Smooth muscle cell (in vitro differentiated cells): ENCODE measurements at regions not wholly inside any gene's neighbourhood (a gene's known extent, or its start where the extent isn't known, plus 50 kb on each side); places are given as distances from the start of the nearest gene placed in this dataset.

Experiments used
- DNase-seq: peaks from one replicate; lab custom pipeline; 2025; ENCODE audit not compliant: unreplicated experiment; lab: John Stamatoyannopoulos, UW
- H2AFZ ChIP-seq: fragments of 200-600 bp; sonication (generic); 2 replicates; pipeline ENCODE4 v1.6.0; 2016; ENCODE audit warnings: antibody characterized with exemption, low read depth, mild to moderate bottlenecking
- H3F3A ChIP-seq: fragments of 200-600 bp; sonication (generic); 2 replicates; pipeline ENCODE4 v1.6.0; 2017; ENCODE audit warnings: antibody characterized with exemption, low read depth
- H3K27ac ChIP-seq: fragments of 200-600 bp; sonication (generic); 2 replicates; pipeline ENCODE4 v1.5.1; 2016; ENCODE audit warnings: low read depth, mild to moderate bottlenecking
- H3K27me3 ChIP-seq: fragments of 200-600 bp; sonication (generic); 2 replicates; pipeline ENCODE4 v1.6.1; 2016; ENCODE audit warnings: low read depth, mild to moderate bottlenecking
- H3K36me3 ChIP-seq: fragments of 200-600 bp; sonication (generic); 2 replicates; pipeline ENCODE4 v1.5.1; 2016; ENCODE audit warnings: low read depth
- H3K4me1 ChIP-seq: fragments of 200-600 bp; sonication (generic); 2 replicates; pipeline ENCODE4 v1.5.1; 2016; ENCODE audit warnings: low read depth
- H3K4me2 ChIP-seq: fragments of 200-600 bp; sonication (generic); 2 replicates; pipeline ENCODE4 v1.6.0; 2016; ENCODE audit warnings: mild to moderate bottlenecking
- H3K4me3 ChIP-seq: fragments of 200-600 bp; sonication (generic); 2 replicates; pipeline ENCODE4 v1.5.1; 2016; ENCODE audit warnings: mild to moderate bottlenecking
- H3K79me2 ChIP-seq: fragments of 200-600 bp; sonication (generic); 2 replicates; pipeline ENCODE4 v1.6.0; 2016; ENCODE audit warnings: low read depth, mild to moderate bottlenecking
- H3K9ac ChIP-seq: fragments of 200-600 bp; sonication (generic); 2 replicates; pipeline ENCODE4 v1.6.0; 2016; ENCODE audit warnings: low read depth
- H3K9me3 ChIP-seq: fragments of 200-600 bp; sonication (generic); replicated peaks from 2 replicates; pipeline ENCODE4 v1.5.1; 2016; ENCODE audit warnings: low read depth
- H4K20me1 ChIP-seq: fragments of 200-600 bp; sonication (generic); 2 replicates; pipeline ENCODE4 v1.6.0; 2016; ENCODE audit warnings: low read depth
- WGBS: methylation state at CpG from one replicate; pipeline ENCODE4 v1.1.7; 2016; ENCODE audit warnings: low lambda C conversion rate; 5-methylcytosine and 5-hydroxymethylcytosine counted together
- TF ChIP-seq, protein P1 (sequence below): fragments of 200-600 bp; sonication (generic); IDR thresholded peaks from 2 replicates; pipeline ENCODE4 v1.5.1; 2017; ENCODE audit warnings: borderline replicate concordance, mild to moderate bottlenecking, antibody characterized with exemption; ENCODE audit not compliant: insufficient read depth, poor library complexity, severe bottlenecking

DNA sequence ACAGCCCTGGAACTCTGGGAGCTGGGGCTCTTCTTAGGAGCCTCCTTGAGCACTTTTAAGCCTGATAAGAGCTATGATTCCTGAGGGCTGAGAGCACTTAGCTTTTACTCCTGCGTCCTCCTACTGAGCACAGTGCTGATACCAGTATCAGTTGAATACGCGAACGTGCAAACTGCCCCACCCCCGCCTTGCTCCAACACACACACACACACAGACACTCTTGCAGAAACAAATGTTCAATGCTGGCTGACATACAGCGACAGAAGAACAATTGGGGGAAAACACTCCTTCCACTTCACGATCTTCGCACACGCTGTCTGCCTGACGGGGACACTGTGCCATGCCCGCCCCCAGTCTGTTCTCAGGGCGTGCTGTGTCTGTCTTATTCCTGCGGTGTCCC, 57.2 kb upstream of the DLK1 start:
- no peaks in the 10 kb centered on the region for H3K36me3 ChIP-seq
- no peaks in the 10 kb centered on the region for H3K9me3 ChIP-seq
- H3K4me2 ChIP-seq = peak overlapping the region; percentile 49
- H3K27ac ChIP-seq = no peak overlapping the region
- H3F3A ChIP-seq = no peaks in the 10 kb centered on the region
- no peak overlapping the region for H2AFZ ChIP-seq
- 42% methylated on average over 13 of the region's 13 CpGs for WGBS
- H3K4me3 ChIP-seq = no peak overlapping the region
- TF ChIP-seq, protein P1, sequence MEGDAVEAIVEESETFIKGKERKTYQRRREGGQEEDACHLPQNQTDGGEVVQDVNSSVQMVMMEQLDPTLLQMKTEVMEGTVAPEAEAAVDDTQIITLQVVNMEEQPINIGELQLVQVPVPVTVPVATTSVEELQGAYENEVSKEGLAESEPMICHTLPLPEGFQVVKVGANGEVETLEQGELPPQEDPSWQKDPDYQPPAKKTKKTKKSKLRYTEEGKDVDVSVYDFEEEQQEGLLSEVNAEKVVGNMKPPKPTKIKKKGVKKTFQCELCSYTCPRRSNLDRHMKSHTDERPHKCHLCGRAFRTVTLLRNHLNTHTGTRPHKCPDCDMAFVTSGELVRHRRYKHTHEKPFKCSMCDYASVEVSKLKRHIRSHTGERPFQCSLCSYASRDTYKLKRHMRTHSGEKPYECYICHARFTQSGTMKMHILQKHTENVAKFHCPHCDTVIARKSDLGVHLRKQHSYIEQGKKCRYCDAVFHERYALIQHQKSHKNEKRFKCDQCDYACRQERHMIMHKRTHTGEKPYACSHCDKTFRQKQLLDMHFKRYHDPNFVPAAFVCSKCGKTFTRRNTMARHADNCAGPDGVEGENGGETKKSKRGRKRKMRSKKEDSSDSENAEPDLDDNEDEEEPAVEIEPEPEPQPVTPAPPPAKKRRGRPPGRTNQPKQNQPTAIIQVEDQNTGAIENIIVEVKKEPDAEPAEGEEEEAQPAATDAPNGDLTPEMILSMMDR = no peak
- no peaks in the 10 kb centered on the region for H4K20me1 ChIP-seq
- no peak overlapping the region for H3K9ac ChIP-seq
- H3K27me3 ChIP-seq = no peaks in the 10 kb centered on the region
- no peak for DNase-seq
- peaks cover 26% of the 10 kb centered on the region for H3K4me1 ChIP-seq
- no peaks in the 10 kb centered on the region for H3K79me2 ChIP-seq

DNA sequence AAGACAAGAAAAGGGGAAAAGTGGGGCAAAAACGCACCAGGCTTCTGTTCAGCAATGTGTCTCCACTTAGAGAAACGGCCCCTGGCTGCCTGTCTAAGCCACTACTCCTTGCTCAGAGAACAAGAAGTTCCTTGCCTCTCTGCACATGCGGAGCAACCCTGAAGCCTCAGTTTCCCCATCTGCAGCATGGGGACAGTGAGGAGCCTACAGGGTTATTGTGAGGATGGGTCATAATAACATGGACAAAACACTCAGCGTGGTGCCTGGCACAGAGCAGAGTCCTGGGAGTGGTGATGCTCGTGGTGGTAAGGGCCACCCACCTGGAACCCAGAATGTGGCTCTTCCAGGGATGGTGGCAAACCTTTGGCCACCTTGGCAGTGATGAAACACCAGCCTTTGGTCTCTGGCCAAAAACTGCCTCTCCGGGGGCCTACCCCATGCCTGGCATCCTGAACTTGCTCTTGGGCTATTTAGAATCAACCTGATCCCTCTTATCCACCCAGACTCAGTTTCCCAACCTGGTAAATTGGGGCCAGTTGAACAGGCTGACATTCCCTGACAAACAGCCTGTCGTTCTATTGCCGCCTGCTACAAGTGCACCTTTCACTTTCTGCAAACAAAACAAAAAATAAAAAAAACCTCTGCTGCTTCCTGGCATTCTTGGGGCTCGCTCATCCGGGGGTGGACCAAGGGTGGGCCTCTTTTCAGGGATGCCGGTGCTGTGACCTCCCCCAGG, 56.5 kb upstream of the DLK1 start:
- Histone ChIP-seq H4K20me1 (no peaks in the 10 kb centered on the region), H3K9ac (no peak overlapping the region), H3K4me2 (peak overlapping the region; percentile 49), H3K27ac (no peak overlapping the region), H3K4me1 (peaks cover 34% of the 10 kb centered on the region), H2AFZ (no peak overlapping the region), H3F3A (no peaks in the 10 kb centered on the region), H3K9me3 (no peaks in the 10 kb centered on the region), H3K27me3 (no peaks in the 10 kb centered on the region), H3K4me3 (no peak overlapping the region), H3K36me3 (no peaks in the 10 kb centered on the region), H3K79me2 (no peaks in the 10 kb centered on the region)
- TF ChIP-seq, protein P1 = no peak
- WGBS = 85% methylated on average over 11 of the region's 11 CpGs
- no peak for DNase-seq

DNA sequence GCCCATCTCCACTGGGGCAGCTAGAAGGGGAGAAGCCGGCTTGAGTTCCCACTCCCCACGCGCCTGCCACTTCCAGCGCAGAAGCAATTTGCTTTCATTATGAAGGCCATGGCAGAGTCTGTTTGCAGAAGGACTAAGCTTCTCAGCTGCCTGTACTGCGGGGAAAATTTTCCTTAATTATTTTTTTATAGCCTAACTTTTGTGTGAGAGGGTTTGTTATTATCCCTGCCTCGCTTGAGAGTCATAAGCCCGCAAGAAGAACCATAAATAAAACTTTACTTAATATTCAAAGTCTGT, 56.0 kb upstream of the DLK1 start:
- no peak overlapping the region for H2AFZ ChIP-seq

More for the DNA sequence above, 56.0 kb upstream of the DLK1 start:
- Histone ChIP-seq H3K4me3 (no peak overlapping the region), H3K36me3 (no peaks in the 10 kb centered on the region), H3F3A (no peaks in the 10 kb centered on the region), H3K27me3 (no peaks in the 10 kb centered on the region), H3K9ac (no peak overlapping the region), H3K4me1 (peaks cover 39% of the 10 kb centered on the region), H3K4me2 (no peak overlapping the region), H3K27ac (no peak overlapping the region), H3K9me3 (no peaks in the 10 kb centered on the region), H4K20me1 (no peaks in the 10 kb centered on the region), H3K79me2 (no peaks in the 10 kb centered on the region)
- 78% methylated on average over 7 of the region's 7 CpGs for WGBS
- TF ChIP-seq, protein P1 = no peak
- no peak for DNase-seq
